ENCODE measurements at regions not wholly inside any gene's neighbourhood (a gene's known extent, or its start where the extent isn't known, plus 50 kb on each side); places are given as distances from the start of the nearest gene placed in this dataset.

DNA sequence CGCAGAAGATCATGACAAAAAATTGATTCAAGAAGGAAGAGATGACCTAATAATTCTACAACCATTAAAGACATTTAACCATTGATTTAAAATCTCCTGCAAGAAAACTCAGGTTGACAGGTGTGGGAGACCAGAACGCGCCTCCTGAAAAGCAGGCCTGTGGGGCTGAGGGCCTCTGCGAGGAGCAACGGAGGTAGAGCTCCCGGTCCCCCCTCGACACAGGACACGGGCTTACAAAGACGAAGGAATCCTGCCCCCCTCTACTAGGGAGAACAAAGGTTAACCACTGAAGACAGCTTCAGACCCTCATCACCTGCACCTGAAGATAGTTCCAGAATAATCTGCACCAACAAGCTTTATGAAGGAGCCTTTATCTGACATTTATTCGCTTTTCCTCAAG is 55.9 kb upstream of the INPP5A start:
- DNase-seq (peak; percentile 27), ATAC-seq (no peak)
- Histone ChIP-seq H3K27ac (peak overlapping the region; percentile 73), H3K9me3 (no peaks in the 10 kb centered on the region), H3K4me1 (no peaks in the 10 kb centered on the region), H3K4me3 (no peak overlapping the region), H3K27me3 (ENCODE audit: low read depth) (peaks cover 3% of the 10 kb centered on the region), H3K36me3 (no peaks in the 10 kb centered on the region)
- intact Hi-C loops (cut with DNase I): no loop called here
- TF ChIP-seq, protein P1, sequence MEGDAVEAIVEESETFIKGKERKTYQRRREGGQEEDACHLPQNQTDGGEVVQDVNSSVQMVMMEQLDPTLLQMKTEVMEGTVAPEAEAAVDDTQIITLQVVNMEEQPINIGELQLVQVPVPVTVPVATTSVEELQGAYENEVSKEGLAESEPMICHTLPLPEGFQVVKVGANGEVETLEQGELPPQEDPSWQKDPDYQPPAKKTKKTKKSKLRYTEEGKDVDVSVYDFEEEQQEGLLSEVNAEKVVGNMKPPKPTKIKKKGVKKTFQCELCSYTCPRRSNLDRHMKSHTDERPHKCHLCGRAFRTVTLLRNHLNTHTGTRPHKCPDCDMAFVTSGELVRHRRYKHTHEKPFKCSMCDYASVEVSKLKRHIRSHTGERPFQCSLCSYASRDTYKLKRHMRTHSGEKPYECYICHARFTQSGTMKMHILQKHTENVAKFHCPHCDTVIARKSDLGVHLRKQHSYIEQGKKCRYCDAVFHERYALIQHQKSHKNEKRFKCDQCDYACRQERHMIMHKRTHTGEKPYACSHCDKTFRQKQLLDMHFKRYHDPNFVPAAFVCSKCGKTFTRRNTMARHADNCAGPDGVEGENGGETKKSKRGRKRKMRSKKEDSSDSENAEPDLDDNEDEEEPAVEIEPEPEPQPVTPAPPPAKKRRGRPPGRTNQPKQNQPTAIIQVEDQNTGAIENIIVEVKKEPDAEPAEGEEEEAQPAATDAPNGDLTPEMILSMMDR (IDR thresholded peaks at IDR 0.05): no peak

DNA sequence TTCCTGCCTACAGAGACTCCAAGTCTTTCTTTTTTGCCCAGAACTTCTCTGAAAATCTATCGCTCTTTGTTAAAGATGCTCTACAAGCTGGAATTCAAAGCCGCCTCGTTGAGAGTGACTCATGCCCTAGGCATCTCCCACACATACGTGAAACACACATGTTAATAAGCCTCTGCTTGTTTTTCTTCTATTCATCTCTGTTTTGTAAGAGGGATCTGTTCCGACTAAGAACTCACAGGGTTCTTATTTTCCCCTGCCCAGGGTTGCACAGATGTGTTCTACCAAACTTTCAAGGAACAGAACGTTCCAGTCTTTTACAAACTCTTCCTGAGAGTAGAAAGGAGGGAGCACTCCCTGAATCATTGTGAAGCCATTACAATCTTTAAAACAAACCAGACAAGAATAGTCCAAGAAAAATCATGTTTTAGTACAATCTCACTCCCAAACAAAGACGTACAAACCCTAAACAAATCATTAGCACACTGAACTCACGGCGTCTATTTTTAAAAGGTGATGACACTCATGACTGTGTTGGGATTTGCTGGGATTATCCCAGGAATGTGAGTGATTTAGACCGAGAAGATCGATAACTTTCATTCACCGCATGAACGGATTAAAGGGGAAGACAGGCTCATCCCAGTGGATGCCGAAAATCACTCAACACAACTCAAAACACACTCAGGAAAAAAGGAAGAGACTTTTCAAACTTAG is 55.3 kb upstream of the INPP5A start:
- Histone ChIP-seq H3K4me1 (no peaks in the 10 kb centered on the region), H3K4me3 (no peak overlapping the region), H3K36me3 (no peaks in the 10 kb centered on the region), H3K27ac (peak overlapping the region; percentile 73), H3K27me3 (ENCODE audit: low read depth) (peaks cover 3% of the 10 kb centered on the region), H3K9me3 (no peaks in the 10 kb centered on the region)
- TF ChIP-seq, protein P1 (IDR thresholded peaks at IDR 0.05): no peak
- ATAC-seq: peak; percentile 71 to 85
- peak; percentile 24 for DNase-seq
- intact Hi-C loops (cut with DNase I): no loop called here

DNA sequence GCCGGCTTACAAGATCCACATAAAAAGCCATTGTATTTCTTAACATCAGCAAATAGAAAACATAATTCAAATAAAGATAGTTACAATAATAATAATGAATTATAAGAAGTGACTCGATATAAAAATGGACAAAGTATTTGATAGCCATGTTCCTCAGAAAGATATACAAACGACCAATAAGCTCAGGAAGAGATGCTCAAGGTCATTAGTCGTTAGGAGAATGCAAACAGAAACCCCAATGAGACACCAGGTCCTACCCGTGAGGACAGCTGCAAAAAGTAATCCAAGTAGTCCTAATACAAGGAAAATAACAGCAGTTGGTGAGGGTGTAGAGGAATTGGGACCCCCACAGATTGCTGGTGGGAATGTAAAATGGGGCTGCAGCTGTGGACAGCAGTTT is 54.2 kb upstream of the INPP5A start:
- no peaks in the 10 kb centered on the region for H3K9me3 ChIP-seq
- TF ChIP-seq, protein P1 (IDR thresholded peaks at IDR 0.05): no peak
- ATAC-seq: no peak
- H3K4me3 ChIP-seq: no peak overlapping the region
- no peak for DNase-seq
- intact Hi-C loops (cut with DNase I): no loop called here
- no peak overlapping the region for H3K27ac ChIP-seq
- no peaks in the 10 kb centered on the region for H3K27me3 ChIP-seq (ENCODE audit: low read depth)
- H3K36me3 ChIP-seq: no peaks in the 10 kb centered on the region
- no peaks in the 10 kb centered on the region for H3K4me1 ChIP-seq

DNA sequence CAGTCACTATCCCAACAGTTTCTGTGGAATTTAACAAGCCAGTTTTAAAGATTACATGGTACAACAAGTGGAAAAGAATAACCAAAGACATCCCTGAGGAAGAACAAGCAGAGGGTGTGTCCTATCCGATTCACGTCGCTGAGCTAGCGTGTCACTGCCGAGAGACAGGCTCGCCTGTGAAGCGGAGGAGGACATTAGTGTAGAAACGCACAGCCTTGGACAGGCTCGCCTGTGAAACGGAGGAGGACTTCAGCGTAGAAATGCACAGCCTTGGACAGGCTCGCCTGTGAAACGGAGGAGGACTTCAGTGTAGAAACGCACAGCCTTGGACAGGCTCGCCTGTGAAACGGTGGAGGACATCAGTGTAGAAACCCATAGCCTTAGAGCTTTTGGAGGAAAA is 52.7 kb upstream of the INPP5A start:
- TF ChIP-seq, protein P1 (IDR thresholded peaks at IDR 0.05): no peak
- H3K9me3 ChIP-seq: no peaks in the 10 kb centered on the region
- no peak for ATAC-seq
- H3K4me1 ChIP-seq: no peaks in the 10 kb centered on the region
- no peaks in the 10 kb centered on the region for H3K27me3 ChIP-seq (ENCODE audit: low read depth)
- H3K4me3 ChIP-seq: no peak overlapping the region
- H3K27ac ChIP-seq: no peak overlapping the region
- intact Hi-C loops (cut with DNase I): no loop called here
- H3K36me3 ChIP-seq: no peaks in the 10 kb centered on the region
- DNase-seq: peak; percentile 27

DNA sequence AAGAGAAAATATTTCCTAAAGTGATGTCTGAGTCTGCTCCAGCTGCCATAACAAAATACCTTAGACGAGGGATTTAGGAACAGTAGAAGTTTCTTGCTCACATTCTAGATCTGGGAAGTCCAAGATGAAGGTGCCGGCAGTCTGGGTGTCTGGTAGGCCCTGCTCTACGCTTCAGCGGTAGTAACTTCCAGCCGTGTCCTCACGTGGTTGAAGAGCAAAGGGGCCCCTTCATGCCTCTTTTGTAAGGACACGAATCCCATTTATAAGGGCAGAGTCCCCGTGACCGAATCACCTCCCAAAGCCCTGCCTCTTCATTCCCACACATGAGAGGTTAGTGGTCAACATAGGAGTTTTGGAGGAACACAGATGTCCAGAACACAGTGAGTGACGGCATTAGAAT is 52.2 kb upstream of the INPP5A start:
- no peak for ATAC-seq
- intact Hi-C loops (cut with DNase I): no loop called here
- TF ChIP-seq, protein P1 (IDR thresholded peaks at IDR 0.05): no peak

More for the DNA sequence above, 52.2 kb upstream of the INPP5A start:
- H3K9me3 ChIP-seq: no peaks in the 10 kb centered on the region
- no peaks in the 10 kb centered on the region for H3K36me3 ChIP-seq
- H3K27me3 ChIP-seq (ENCODE audit: low read depth): no peaks in the 10 kb centered on the region
- peak; percentile 8 for DNase-seq
- no peak overlapping the region for H3K27ac ChIP-seq
- no peaks in the 10 kb centered on the region for H3K4me1 ChIP-seq
- H3K4me3 ChIP-seq: no peak overlapping the region
